ENCODE measurements at regions not wholly inside any gene's neighbourhood (a gene's known extent, or its start where the extent isn't known, plus 50 kb on each side); places are given as distances from the start of the nearest gene placed in this dataset.

GRCh38 chr6:23413327-23414050, 712.5 kb upstream of the NRSN1 start:
- ChIA-PET CTCF (no interaction called here), POLR2A (no interaction called here)
- Histone ChIP-seq H3K9me3 (no peaks in the 10 kb centered on the region), H3K27me3 (replicated peaks in 1 of 2; ENCODE audit: control insufficient read depth in 2 of 2, extremely low read depth in 1 of 2, insufficient read depth in 2 of 2, low read length in 1 of 2) (no peaks in the 10 kb centered on the region), H3K4me3 (ENCODE audit: control insufficient read depth in 1 of 2, extremely low read depth in 1 of 2, low read length in 1 of 2) (no peak overlapping the region), H3K27ac (ENCODE audit: low read length) (no peak overlapping the region), H3K4me1 (ENCODE audit: control insufficient read depth in 1 of 2, extremely low read depth in 1 of 2, insufficient read depth in 2 of 2, low read length in 2 of 2) (no peaks in the 10 kb centered on the region), H3K36me3 (ENCODE audit: control insufficient read depth in 2 of 2, extremely low read depth in 1 of 2, insufficient read depth in 1 of 2, low read length in 1 of 2) (no peaks in the 10 kb centered on the region)
- H3K4me3 Mint-ChIP-seq: no peak overlapping the region
- H3K27me3 Mint-ChIP-seq: no peaks in the 10 kb centered on the region
- H3K27ac Mint-ChIP-seq: no peak overlapping the region
- H3K36me3 Mint-ChIP-seq: no peaks in the 10 kb centered on the region
- H3K9me3 Mint-ChIP-seq: peaks cover 0 to 8% (median 4%) of the 10 kb centered on the region in 3 donors
- 83% methylated on average over 1 of the region's 2 CpGs for WGBS (ENCODE audit: insufficient coverage)
- ATAC-seq (replicated peaks in 1 of 4): no peak
- DNase-seq: no peak
- H3K4me1 Mint-ChIP-seq: no peaks in the 10 kb centered on the region

DNA sequence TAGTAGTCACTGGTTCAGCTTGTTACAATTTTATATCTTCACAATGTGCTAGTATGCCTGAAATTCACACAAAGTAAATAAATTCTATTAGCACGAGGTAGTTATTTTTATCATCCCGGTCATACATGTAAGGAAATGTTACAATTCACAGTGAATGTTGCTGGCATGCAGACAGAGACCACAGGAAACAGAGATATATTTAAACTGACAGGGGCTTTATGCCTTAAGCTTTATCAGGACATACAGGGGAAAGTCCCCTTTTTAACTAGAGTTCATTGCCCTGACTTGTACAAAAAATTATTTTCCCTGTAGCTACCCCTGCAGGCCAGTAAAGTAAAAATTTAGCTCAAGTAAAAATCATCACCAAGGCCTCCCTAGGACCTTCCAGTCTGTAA, 712.0 kb upstream of the NRSN1 start:
- WGBS (ENCODE audit: insufficient coverage): no CpG with 5 or more reads among the region's 2 CpGs
- H3K27me3 Mint-ChIP-seq: no peaks in the 10 kb centered on the region
- H3K9me3 ChIP-seq: no peaks in the 10 kb centered on the region
- ChIA-PET CTCF (no interaction called here), POLR2A (no interaction called here)
- H3K36me3 ChIP-seq (ENCODE audit: control insufficient read depth in 2 of 2, extremely low read depth in 1 of 2, insufficient read depth in 1 of 2, low read length in 1 of 2): no peaks in the 10 kb centered on the region
- no peaks in the 10 kb centered on the region for H3K36me3 Mint-ChIP-seq
- no peaks in the 10 kb centered on the region for H3K27me3 ChIP-seq (replicated peaks in 1 of 2; ENCODE audit: control insufficient read depth in 2 of 2, extremely low read depth in 1 of 2, insufficient read depth in 2 of 2, low read length in 1 of 2)
- no peak overlapping the region for H3K4me3 ChIP-seq (ENCODE audit: control insufficient read depth in 1 of 2, extremely low read depth in 1 of 2, low read length in 1 of 2)
- peaks cover 0 to 6% (median 4%) of the 10 kb centered on the region in 3 donors for H3K9me3 Mint-ChIP-seq
- ATAC-seq (replicated peaks in 1 of 4) (no peak), DNase-seq (no peak)
- no peak overlapping the region for H3K4me3 Mint-ChIP-seq
- no peaks in the 10 kb centered on the region for H3K4me1 ChIP-seq (ENCODE audit: control insufficient read depth in 1 of 2, extremely low read depth in 1 of 2, insufficient read depth in 2 of 2, low read length in 2 of 2)
- H3K27ac ChIP-seq (ENCODE audit: low read length): no peak overlapping the region
- H3K4me1 Mint-ChIP-seq: no peaks in the 10 kb centered on the region
- no peak overlapping the region for H3K27ac Mint-ChIP-seq

DNA sequence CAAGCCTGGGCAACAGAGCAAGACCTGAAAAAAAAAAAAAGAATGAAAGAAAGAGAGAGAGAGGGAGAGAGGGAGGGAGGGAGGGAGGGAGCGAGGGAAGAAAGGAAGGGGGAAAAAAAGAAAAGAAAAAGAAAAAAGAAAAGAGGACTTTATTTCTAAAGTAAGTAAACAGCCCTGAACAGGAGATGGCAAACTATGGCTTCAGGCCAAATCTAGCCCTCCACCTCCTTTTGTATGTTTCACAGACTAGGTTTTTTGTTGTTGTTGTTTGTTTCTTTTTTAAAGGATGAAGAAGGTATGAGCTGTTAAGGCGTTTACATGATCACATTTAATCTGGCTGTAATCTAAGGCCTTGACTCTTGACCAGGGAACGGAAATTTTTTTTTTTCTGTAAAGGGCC, 711.1 kb upstream of the NRSN1 start:
- Mint-ChIP-seq H3K9me3 (peaks cover 0 to 6% (median 4%) of the 10 kb centered on the region in 3 donors), H3K4me3 (no peak overlapping the region), H3K4me1 (no peaks in the 10 kb centered on the region), H3K36me3 (no peaks in the 10 kb centered on the region), H3K27ac (no peak overlapping the region), H3K27me3 (no peaks in the 10 kb centered on the region)
- Histone ChIP-seq H3K36me3 (ENCODE audit: control insufficient read depth in 2 of 2, extremely low read depth in 1 of 2, insufficient read depth in 1 of 2, low read length in 1 of 2) (no peaks in the 10 kb centered on the region), H3K4me3 (ENCODE audit: control insufficient read depth in 1 of 2, extremely low read depth in 1 of 2, low read length in 1 of 2) (no peak overlapping the region), H3K4me1 (ENCODE audit: control insufficient read depth in 1 of 2, extremely low read depth in 1 of 2, insufficient read depth in 2 of 2, low read length in 2 of 2) (no peaks in the 10 kb centered on the region), H3K27ac (ENCODE audit: low read length) (no peak overlapping the region), H3K27me3 (replicated peaks in 1 of 2; ENCODE audit: control insufficient read depth in 2 of 2, extremely low read depth in 1 of 2, insufficient read depth in 2 of 2, low read length in 1 of 2) (no peaks in the 10 kb centered on the region), H3K9me3 (no peaks in the 10 kb centered on the region)
- CTCF ChIA-PET: no interaction called here
- ATAC-seq (replicated peaks in 1 of 4): no peak
- no peak for DNase-seq
- POLR2A ChIA-PET: no interaction called here
- WGBS (ENCODE audit: insufficient coverage): no CpG with 5 or more reads among the region's 3 CpGs

GRCh38 chr6:23415819-23416427, 710.1 kb upstream of the NRSN1 start:
- WGBS (ENCODE audit: insufficient coverage): 64% methylated on average over 5 of the region's 5 CpGs

GRCh38 chr6:23417133-23417532, 708.9 kb upstream of the NRSN1 start:
- Mint-ChIP-seq H3K36me3 (no peaks in the 10 kb centered on the region), H3K4me3 (no peak overlapping the region), H3K27ac (no peak overlapping the region), H3K27me3 (no peaks in the 10 kb centered on the region), H3K9me3 (no peaks in the 10 kb centered on the region), H3K4me1 (no peaks in the 10 kb centered on the region)
- Histone ChIP-seq H3K9me3 (no peaks in the 10 kb centered on the region), H3K4me1 (ENCODE audit: control insufficient read depth in 1 of 2, extremely low read depth in 1 of 2, insufficient read depth in 2 of 2, low read length in 2 of 2) (no peaks in the 10 kb centered on the region), H3K27me3 (replicated peaks in 1 of 2; ENCODE audit: control insufficient read depth in 2 of 2, extremely low read depth in 1 of 2, insufficient read depth in 2 of 2, low read length in 1 of 2) (no peaks in the 10 kb centered on the region), H3K36me3 (ENCODE audit: control insufficient read depth in 2 of 2, extremely low read depth in 1 of 2, insufficient read depth in 1 of 2, low read length in 1 of 2) (no peaks in the 10 kb centered on the region), H3K27ac (ENCODE audit: low read length) (no peak overlapping the region), H3K4me3 (ENCODE audit: control insufficient read depth in 1 of 2, extremely low read depth in 1 of 2, low read length in 1 of 2) (no peak overlapping the region)
- ChIA-PET POLR2A (no interaction called here), CTCF (no interaction called here)
- ATAC-seq (replicated peaks in 1 of 4) (no peak), DNase-seq (no peak)
- 71% methylated on average over 3 of the region's 9 CpGs for WGBS (ENCODE audit: insufficient coverage)

More at GRCh38 chr6:23415819-23416427, 710.1 kb upstream of the NRSN1 start:
- Mint-ChIP-seq H3K4me1 (no peaks in the 10 kb centered on the region), H3K4me3 (no peak overlapping the region), H3K27ac (no peak overlapping the region), H3K27me3 (no peaks in the 10 kb centered on the region), H3K36me3 (no peaks in the 10 kb centered on the region), H3K9me3 (peaks cover 0 to under 1% (median 0%) of the 10 kb centered on the region in 3 donors)
- DNase-seq: no peak
- Histone ChIP-seq H3K36me3 (ENCODE audit: control insufficient read depth in 2 of 2, extremely low read depth in 1 of 2, insufficient read depth in 1 of 2, low read length in 1 of 2) (no peaks in the 10 kb centered on the region), H3K4me3 (ENCODE audit: control insufficient read depth in 1 of 2, extremely low read depth in 1 of 2, low read length in 1 of 2) (no peak overlapping the region), H3K4me1 (ENCODE audit: control insufficient read depth in 1 of 2, extremely low read depth in 1 of 2, insufficient read depth in 2 of 2, low read length in 2 of 2) (no peaks in the 10 kb centered on the region), H3K27me3 (replicated peaks in 1 of 2; ENCODE audit: control insufficient read depth in 2 of 2, extremely low read depth in 1 of 2, insufficient read depth in 2 of 2, low read length in 1 of 2) (no peaks in the 10 kb centered on the region), H3K27ac (ENCODE audit: low read length) (no peak overlapping the region), H3K9me3 (no peaks in the 10 kb centered on the region)
- CTCF ChIA-PET: interaction anchor here in 1 of 2 donors (0.5 kb wide), 1 partner anchor 67 kb away, joined by 3 read pairs; no protein-coding TSS in a partner anchor
- no peak for ATAC-seq (replicated peaks in 1 of 4)
- POLR2A ChIA-PET: no interaction called here

DNA sequence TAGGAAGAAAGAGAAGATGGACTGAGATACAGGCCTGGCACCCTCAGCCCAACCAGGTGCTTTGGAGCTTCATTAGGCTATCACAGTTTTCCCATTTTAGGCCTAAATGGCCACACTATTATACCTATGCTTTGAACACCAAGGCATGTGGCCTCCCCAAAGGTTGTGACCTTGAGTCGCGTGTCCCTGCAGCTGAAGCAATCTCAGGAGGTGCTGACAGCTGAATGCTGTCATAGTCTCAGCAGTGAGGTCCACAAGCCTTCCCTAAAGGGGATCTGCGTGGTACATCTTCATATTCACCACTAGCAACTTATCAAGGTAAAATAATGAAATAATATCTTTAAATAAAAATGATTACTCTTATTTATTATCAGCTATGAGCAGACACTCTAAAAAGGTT, 707.9 kb upstream of the NRSN1 start:
- Mint-ChIP-seq H3K4me3 (no peak overlapping the region), H3K4me1 (no peaks in the 10 kb centered on the region), H3K36me3 (no peaks in the 10 kb centered on the region), H3K27me3 (no peaks in the 10 kb centered on the region), H3K9me3 (peaks cover 0 to 5% (median 0%) of the 10 kb centered on the region in 3 donors), H3K27ac (no peak overlapping the region)
- ATAC-seq (replicated peaks in 1 of 4) (no peak), DNase-seq (no peak)
- POLR2A ChIA-PET: no interaction called here
- no peak overlapping the region for H3K4me3 ChIP-seq (ENCODE audit: control insufficient read depth in 1 of 2, extremely low read depth in 1 of 2, low read length in 1 of 2)
- no peak overlapping the region for H3K27ac ChIP-seq (ENCODE audit: low read length)
- H3K4me1 ChIP-seq (ENCODE audit: control insufficient read depth in 1 of 2, extremely low read depth in 1 of 2, insufficient read depth in 2 of 2, low read length in 2 of 2): no peaks in the 10 kb centered on the region
- no peaks in the 10 kb centered on the region for H3K36me3 ChIP-seq (ENCODE audit: control insufficient read depth in 2 of 2, extremely low read depth in 1 of 2, insufficient read depth in 1 of 2, low read length in 1 of 2)
- no peaks in the 10 kb centered on the region for H3K27me3 ChIP-seq (replicated peaks in 1 of 2; ENCODE audit: control insufficient read depth in 2 of 2, extremely low read depth in 1 of 2, insufficient read depth in 2 of 2, low read length in 1 of 2)
- WGBS (ENCODE audit: insufficient coverage): no CpG with 5 or more reads among the region's 3 CpGs
- H3K9me3 ChIP-seq: no peaks in the 10 kb centered on the region
- CTCF ChIA-PET: interaction anchor here in 1 of 2 donors (0.6 kb wide), 1 partner anchor 1834 kb away, joined by 6 read pairs; no protein-coding TSS in a partner anchor

Data from T-cell (primary cell).